ENCODE measurements at regions not wholly inside any gene's neighbourhood (a gene's known extent, or its start where the extent isn't known, plus 50 kb on each side); places are given as distances from the start of the nearest gene placed in this dataset.

DNA sequence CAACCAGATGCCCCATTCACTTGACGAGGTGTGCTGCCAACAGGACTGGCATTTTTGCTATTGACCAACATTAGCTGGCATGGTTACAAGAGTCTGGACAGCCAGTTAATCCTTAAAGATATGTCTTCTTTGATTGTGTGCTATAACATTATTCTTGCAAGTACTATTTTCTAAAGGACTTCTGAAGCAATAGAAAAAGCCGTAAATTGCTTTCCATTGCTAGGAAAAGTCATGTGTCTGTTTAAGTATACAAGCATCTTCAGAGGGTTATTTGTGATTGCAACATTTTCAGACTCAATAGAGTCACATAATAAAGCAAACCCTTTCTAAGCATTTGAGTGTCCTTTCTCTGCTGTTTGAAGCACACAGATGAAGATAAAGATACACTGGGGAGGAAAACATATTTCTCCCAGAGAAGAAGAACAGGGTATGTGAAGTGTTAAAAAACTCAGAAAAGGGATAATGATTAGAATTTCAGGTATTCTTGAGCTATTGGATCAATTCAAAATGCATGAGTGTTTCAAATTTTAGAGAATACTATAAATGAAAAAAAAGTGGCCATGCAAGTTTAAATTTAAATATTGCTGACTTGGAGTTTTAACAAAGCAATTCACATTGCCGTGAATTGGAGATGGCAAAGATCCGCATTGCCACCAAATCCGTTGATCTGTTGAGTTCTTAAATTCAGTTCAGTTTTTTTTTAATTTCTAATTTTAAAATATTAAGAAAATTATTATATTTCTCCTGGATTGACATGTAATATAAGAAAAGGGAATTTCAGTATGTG lies 191.7 kb upstream of the MAP3K7 start:
- TF ChIP-seq, protein P1, sequence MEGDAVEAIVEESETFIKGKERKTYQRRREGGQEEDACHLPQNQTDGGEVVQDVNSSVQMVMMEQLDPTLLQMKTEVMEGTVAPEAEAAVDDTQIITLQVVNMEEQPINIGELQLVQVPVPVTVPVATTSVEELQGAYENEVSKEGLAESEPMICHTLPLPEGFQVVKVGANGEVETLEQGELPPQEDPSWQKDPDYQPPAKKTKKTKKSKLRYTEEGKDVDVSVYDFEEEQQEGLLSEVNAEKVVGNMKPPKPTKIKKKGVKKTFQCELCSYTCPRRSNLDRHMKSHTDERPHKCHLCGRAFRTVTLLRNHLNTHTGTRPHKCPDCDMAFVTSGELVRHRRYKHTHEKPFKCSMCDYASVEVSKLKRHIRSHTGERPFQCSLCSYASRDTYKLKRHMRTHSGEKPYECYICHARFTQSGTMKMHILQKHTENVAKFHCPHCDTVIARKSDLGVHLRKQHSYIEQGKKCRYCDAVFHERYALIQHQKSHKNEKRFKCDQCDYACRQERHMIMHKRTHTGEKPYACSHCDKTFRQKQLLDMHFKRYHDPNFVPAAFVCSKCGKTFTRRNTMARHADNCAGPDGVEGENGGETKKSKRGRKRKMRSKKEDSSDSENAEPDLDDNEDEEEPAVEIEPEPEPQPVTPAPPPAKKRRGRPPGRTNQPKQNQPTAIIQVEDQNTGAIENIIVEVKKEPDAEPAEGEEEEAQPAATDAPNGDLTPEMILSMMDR (IDR thresholded peaks at IDR 0.05; ENCODE audit: low read length) = no peak
- TF ChIP-seq EZH2 (optimal IDR thresholded peaks at IDR 0.05; ENCODE audit: low read depth, low read length) = no peak

Measured in MM.1S (cell line).